GM06990 (cell line): ENCODE measurements at regions not wholly inside any gene's neighbourhood (a gene's known extent, or its start where the extent isn't known, plus 50 kb on each side); places are given as distances from the start of the nearest gene placed in this dataset.

ENCODE experiments used
- DNase-seq: peaks from one replicate; pipeline ENCODE4 v3.0.0-alpha.2; 2011; ENCODE audit not compliant: insufficient read length; ENCODE audit errors: extremely low read depth
- H3K27me3 ChIP-seq: replicated peaks from 2 replicates; pipeline ENCODE4 v1.6.0; 2011; ENCODE audit warnings: low read length; ENCODE audit not compliant: control insufficient read depth, insufficient read depth
- H3K36me3 ChIP-seq: 2 replicates; pipeline ENCODE4 v1.5.1; 2011; ENCODE audit warnings: low read length; ENCODE audit not compliant: control insufficient read depth, insufficient read depth
- H3K4me3 ChIP-seq: replicated peaks from 2 replicates; pipeline ENCODE4 v1.5.1; 2011; ENCODE audit warnings: low read depth, mild to moderate bottlenecking, control low read depth, low read length
- TF ChIP-seq, protein P1 (sequence below): IDR thresholded peaks from 2 replicates; pipeline ENCODE4 v1.5.1; 2011; ENCODE audit warnings: low read length, control low read depth, mild to moderate bottlenecking, inconsistent platforms; ENCODE audit not compliant: insufficient read depth, poor library complexity, severe bottlenecking

GRCh38 chr2:104698276-104698675 is 155.6 kb upstream of the POU3F3 start:
- H3K27me3 ChIP-seq = no peaks in the 10 kb centered on the region
- TF ChIP-seq, protein P1, sequence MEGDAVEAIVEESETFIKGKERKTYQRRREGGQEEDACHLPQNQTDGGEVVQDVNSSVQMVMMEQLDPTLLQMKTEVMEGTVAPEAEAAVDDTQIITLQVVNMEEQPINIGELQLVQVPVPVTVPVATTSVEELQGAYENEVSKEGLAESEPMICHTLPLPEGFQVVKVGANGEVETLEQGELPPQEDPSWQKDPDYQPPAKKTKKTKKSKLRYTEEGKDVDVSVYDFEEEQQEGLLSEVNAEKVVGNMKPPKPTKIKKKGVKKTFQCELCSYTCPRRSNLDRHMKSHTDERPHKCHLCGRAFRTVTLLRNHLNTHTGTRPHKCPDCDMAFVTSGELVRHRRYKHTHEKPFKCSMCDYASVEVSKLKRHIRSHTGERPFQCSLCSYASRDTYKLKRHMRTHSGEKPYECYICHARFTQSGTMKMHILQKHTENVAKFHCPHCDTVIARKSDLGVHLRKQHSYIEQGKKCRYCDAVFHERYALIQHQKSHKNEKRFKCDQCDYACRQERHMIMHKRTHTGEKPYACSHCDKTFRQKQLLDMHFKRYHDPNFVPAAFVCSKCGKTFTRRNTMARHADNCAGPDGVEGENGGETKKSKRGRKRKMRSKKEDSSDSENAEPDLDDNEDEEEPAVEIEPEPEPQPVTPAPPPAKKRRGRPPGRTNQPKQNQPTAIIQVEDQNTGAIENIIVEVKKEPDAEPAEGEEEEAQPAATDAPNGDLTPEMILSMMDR = no peak
- no peak for DNase-seq
- H3K36me3 ChIP-seq = no peaks in the 10 kb centered on the region
- H3K4me3 ChIP-seq = no peak overlapping the region

- no peak for DNase-seq
- Histone ChIP-seq H3K36me3 (no peaks in the 10 kb centered on the region), H3K27me3 (no peaks in the 10 kb centered on the region), H3K4me3 (no peak overlapping the region)
- TF ChIP-seq, protein P1 = no peak
These were observed 152.5 kb upstream of the POU3F3 start for GRCh38 chr2:104701411-104701911.

DNA sequence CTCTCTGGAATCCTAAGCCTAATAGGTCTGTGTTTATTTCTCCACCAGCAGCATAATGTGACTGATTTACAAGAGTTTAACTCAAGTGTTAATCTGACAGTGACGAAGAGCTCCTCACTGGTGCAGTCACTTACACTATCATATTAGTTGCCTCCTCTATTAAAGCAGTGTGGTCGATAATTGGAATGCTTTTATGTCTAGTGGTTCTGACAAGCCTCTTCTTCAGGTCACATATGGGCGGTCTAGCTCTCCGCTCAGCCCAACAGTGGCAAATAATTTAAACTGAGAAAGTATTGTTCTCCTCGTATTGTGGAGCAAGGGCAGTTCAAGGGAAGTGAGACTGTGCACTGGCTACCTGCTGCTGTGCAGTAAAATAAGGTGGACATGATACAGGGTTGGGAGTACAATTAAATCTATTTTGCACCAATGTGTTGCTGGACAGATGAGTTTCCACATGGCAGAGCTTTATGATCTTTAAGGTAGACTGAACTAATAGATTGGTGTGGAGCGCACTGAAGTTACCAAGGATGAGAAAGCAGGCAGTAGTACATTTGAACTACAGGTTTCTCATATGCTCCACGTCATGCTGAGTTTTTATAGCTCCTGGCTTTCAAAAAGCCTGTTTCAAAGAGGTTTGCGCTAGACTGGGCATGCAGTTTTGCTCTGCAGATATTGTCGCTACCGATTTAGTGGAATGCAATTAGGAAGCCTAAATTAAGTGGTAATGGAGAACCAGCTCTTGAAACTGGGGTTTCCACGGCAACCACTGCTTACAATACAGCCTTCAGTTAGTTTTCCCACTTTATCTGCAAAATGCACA is 151.7 kb upstream of the POU3F3 start:
- no peaks in the 10 kb centered on the region for H3K36me3 ChIP-seq
- TF ChIP-seq, protein P1 = no peak
- no peak for DNase-seq
- no peaks in the 10 kb centered on the region for H3K27me3 ChIP-seq
- no peak overlapping the region for H3K4me3 ChIP-seq

GRCh38 chr2:104703669-104704068 is 150.2 kb upstream of the POU3F3 start:
- DNase-seq = no peak
- no peaks in the 10 kb centered on the region for H3K36me3 ChIP-seq
- no peaks in the 10 kb centered on the region for H3K27me3 ChIP-seq
- no peak overlapping the region for H3K4me3 ChIP-seq
- TF ChIP-seq, protein P1 = no peak

DNA sequence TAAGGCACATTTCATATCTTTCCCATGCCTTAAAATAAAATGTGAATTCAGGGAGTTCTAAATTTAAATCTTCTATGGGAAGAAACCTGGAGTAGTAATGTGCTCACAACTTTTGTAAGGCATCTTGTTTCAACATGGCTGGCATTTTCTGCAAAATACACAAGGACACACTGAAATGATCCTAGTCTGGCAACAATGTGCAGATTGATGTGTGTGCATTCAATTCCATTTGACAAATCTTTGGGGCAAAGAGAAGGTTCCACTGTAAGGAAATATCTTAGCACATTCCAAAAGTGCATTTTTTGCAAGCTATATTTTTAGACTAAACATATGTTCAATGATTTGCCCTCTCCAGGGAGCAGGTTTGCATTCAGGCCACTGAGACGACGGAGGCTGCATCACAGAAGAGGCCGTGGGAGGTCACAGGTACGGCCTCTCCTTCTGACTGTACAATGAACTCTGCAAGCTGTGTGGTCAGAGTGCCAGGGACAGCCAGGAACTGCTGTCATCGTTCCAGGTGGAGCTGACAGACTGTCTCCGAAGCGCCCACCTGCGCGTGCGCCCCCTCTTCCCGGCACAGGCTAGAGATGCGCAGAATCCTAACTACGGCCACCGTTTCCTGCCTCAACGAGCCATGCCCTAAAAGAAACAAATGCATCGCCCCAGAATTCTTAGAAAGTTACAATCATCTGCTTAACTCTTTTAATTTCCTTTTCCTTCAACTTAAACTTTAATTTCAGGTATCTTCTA is 149.2 kb upstream of the POU3F3 start:
- TF ChIP-seq, protein P1 = no peak
- DNase-seq = no peak
- H3K27me3 ChIP-seq = no peaks in the 10 kb centered on the region
- no peak overlapping the region for H3K4me3 ChIP-seq
- no peaks in the 10 kb centered on the region for H3K36me3 ChIP-seq
